ENCODE measurements at regions not wholly inside any gene's neighbourhood (a gene's known extent, or its start where the extent isn't known, plus 50 kb on each side); places are given as distances from the start of the nearest gene placed in this dataset.
"Not testable (repeated sequence)": the region's sequence is repeated elsewhere in the genome, so short reads cannot be mapped to it uniquely, and the experiment has no call there.

DNA sequence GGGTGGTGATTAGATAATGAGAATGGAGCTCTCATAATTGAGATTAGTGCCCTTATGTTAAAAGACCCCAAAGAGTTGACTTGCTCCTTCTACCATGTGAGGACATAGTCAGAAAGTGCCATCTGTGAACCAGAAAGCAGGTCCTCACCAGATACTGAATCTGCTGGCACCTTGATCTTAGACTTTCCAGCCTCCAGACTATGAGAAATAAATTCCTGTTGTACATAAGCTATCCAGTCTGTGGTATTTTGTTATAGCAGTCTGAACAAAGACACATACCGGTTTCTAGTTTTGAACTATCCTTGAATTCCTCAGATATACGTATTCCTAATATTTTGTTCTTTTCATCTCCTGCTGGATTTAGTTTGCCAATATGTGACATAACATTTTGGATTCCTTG, 228.1 kb downstream of the FZD1 start:
- FAIRE-seq (no peak), DNase-seq (ENCODE audit: insufficient read length, low spot score) (no peak)
- TF ChIP-seq POLR2A (IDR thresholded peaks at IDR 0.05; ENCODE audit: low read depth, low read length) = no peak

DNA sequence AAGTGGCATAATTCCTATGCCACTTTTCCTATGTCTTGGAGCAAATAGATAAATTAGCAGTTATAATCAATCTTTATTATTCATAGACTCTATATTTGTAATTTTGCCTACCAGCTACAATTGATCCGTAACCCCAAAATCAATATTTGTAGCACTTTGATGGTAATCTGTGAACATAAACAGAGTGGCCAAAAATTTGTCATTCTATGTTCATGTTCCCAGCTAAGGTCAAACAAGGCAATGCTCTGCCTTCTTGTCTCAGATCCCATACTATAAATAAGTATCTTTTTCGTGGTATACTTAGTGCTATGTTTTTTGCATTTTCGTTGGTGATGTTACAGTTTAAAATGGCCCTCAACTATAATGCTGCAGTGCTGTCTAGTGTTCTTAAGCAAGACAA, 228.5 kb downstream of the FZD1 start:
- DNase-seq (ENCODE audit: insufficient read length, low spot score) (no peak), FAIRE-seq (no peak)
- no peak for TF ChIP-seq POLR2A (IDR thresholded peaks at IDR 0.05; ENCODE audit: low read depth, low read length)

DNA sequence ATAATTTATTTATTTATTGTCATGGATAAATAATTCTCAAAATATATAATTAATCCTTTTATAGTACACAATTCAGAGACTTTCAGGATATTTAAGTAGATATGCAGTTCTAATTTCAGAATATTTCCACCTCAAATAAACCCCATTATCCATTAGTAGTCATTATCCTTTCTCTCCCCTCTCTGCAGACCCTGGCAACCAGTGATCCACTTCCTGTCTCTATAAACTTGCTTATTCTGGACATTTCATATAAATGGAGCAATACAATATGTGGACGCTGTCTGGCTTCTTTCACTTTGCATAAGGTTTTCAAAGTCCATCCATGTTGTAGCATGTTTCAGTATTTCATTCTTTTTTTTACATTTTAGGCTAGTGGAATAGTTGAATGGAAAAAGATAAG, 230.2 kb downstream of the FZD1 start:
- no peak for FAIRE-seq
- no peak for TF ChIP-seq POLR2A (IDR thresholded peaks at IDR 0.05; ENCODE audit: low read depth, low read length)
- no peak for DNase-seq (ENCODE audit: insufficient read length, low spot score)

DNA sequence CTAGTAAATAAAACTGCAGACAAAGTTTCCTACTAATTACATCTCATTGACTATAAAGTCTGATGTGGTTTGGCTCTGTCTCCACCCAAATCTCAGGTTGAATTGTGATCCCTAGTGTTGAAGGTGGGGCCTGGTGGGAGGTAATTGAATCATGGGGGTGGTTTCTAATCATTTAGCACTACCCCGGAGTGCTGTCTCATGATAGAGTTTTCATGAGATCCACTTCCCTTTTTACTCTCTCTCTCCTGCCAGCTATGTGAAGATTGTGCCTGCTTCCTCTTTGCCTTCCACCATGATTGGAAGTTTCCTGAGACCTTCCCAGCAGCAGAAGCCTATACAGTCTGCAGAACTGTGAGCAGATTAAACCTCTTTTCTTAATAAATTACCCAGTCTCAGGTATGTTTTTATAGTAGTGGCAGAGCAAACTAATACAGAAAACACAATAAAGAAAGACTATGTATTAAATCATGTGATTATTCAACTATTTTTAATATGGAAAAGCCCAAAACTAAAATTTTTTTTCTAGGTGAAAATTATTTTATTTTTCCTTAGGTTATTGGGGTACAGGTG, 232.1 kb downstream of the FZD1 start:
- TF ChIP-seq POLR2A (IDR thresholded peaks at IDR 0.05; ENCODE audit: low read depth, low read length) = no peak
- no peak for DNase-seq (ENCODE audit: insufficient read length, low spot score)
- no peak for FAIRE-seq

DNA sequence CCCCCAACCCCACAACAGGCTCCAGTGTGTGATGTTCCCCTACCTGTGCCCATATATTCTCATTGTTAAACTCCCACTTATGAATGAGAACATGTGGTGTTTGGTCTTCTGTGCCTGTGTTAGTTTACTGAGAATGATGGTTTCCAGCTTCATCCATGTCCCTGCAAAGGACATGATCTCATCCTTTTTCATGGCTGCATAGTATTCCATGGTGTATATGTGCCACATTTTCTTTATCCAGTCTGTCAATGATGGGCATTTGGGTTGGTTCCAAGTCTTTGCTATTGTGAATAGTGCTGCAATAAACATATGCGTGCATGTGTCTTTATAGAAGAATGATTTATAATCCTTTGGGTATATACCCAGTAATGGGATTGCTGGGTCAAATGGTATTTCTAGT, 233.0 kb downstream of the FZD1 start:
- not testable (repeated sequence) for DNase-seq (ENCODE audit: insufficient read length, low spot score); FAIRE-seq

DNA sequence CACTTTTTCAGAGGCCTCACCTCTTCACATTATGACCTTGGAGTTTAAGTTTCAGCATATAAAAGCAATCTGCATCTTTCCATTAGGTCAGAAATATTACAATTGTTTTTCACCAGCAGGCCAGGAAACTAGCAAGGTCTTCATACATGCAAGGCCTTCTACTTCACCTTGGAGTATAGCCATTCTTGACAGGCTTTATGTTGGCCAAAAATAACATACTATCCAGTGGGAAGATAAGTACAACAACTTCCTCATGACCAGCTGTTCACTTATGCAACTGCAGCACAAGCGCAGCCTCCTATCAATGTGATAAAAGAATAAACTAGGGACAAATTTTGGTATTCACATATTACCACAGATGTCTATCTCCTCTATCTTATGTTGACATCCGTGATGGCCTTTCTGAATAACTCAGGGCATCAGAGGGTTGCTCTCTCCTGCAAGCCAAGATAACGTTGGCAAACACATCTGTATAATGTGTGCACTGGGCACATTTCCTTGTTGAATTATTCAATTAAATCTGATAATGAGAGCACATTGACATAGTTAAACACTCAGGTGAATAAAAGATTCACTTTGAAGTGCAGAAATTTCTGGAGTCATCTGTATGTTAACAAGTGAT, 239.8 kb downstream of the FZD1 start:
- no peak for FAIRE-seq

DNA sequence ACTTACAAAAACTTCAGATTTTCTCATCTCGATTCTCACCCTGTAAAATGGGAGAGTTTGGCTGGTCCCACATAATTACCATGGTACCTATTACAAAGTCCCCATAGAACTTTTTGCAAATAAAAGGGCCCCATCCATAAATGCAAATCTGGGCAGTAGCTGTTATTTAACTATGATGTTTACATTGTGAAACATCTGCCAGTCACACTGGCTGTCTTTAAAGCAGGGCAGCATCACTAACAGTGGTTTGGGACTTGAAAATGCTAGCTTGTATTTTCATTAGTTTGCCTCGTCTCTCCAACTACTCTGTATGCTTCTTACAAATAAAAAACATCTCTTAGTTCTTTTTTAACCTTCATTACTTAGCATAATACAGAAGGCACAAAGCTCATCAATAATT, 240.7 kb downstream of the FZD1 start:
- TF ChIP-seq POLR2A (IDR thresholded peaks at IDR 0.05; ENCODE audit: low read depth, low read length) = no peak
- DNase-seq (ENCODE audit: insufficient read length, low spot score) (no peak), FAIRE-seq (no peak)

More for the DNA sequence above, 239.8 kb downstream of the FZD1 start:
- no peak for TF ChIP-seq POLR2A (IDR thresholded peaks at IDR 0.05; ENCODE audit: low read depth, low read length)
- no peak for DNase-seq (ENCODE audit: insufficient read length, low spot score)

DNA sequence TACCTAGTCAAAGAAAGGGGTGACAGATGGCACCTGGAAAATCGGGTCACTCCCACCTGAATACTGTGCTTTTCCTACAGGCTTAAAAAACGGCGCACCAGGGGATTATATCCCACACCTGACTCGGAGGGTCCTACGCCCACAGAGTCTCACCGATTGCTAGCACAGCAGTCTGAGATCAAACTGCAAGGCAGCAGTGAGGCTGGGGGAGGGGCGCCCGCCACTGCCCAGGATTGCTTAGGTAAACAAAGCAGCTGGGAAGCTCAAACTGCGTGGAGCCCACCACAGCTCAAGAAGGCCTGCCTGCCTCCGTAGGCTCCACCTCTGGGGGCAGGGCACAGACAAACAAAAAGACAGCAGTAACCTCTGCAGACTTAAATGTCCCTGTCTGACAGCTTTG, 242.7 kb downstream of the FZD1 start:
- not testable (repeated sequence) for DNase-seq (ENCODE audit: insufficient read length, low spot score); FAIRE-seq

DNA sequence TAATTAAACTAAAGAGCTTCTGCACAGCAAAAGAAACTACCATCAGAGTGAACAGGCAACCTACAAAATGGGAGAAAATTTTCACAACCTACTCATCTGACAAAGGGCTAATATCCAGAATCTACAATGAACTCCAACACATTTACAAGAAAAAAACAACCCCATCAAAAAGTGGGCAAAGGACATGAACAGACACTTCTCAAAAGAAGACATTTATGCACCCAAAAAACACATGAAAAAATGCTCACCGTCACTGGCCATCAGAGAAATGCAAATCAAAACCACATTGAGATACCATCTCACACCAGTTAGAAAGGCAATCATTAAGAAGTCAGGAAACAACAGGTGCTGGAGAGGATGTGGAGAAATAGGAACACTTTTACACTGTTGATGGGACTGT, 247.6 kb downstream of the FZD1 start:
- FAIRE-seq; DNase-seq (ENCODE audit: insufficient read length, low spot score): not testable (repeated sequence)

DNA sequence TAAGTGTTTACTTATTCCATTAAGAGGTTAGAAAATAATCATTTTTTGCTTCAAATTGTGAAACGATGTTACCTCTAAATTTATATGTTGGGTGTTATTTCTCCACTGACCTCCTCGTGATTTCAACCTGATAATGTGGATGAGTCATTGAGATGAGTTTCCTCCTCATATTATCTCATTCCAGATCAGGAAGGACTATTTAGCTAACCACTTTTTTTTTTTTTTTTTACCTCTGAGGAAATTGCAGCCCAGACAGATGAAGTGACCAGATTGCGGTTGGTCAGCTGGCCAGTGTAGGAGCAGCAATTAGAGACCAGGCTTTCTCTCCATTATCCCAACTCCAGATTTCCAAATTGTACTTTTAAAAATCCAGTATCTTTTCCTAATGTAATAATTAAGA, 248.7 kb downstream of the FZD1 start:
- TF ChIP-seq POLR2A (IDR thresholded peaks at IDR 0.05; ENCODE audit: low read depth, low read length) = no peak
- FAIRE-seq (no peak), DNase-seq (ENCODE audit: insufficient read length, low spot score) (no peak)

DNA sequence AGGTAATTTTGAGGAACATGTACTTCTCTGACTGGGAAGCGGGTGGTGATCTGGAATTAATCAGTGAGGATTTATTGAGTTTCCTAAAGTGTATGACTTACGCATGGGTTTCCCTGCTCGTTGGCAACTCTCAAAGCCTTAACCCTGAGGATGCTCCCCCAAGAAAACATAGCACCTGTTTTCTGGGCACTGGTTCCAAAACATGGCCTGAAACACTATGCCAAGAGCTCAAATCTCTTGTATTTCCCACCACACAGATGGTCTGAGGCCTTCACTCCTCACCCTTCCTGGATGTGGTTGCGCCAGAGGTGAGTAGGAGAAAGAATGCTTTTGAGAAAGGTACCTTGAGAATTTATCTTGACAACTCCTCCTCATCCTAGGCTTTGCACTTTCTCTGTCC, 250.4 kb downstream of the FZD1 start:
- TF ChIP-seq POLR2A (IDR thresholded peaks at IDR 0.05; ENCODE audit: low read depth, low read length) = no peak
- DNase-seq (ENCODE audit: insufficient read length, low spot score) (no peak), FAIRE-seq (no peak)

DNA sequence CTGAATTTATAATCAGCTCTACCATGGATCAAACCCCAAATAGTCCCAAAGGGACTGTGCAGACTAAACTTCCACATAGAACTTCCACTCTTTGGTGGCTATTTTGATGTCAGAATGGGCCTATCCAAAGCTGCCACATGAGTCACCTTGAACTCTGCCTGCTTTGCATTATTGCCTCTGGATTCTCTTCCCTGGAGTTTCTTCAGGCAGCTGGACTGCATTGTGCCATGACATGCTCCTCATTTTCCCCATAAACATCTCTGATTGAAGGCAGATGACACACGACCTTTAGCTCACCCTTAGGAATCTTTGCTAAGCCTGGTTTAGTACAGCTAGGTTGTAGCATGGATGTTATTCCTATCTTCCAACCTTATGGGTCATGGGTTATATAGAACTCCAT, 251.7 kb downstream of the FZD1 start:
- DNase-seq (ENCODE audit: insufficient read length, low spot score) (no peak), FAIRE-seq (no peak)
- TF ChIP-seq POLR2A (IDR thresholded peaks at IDR 0.05; ENCODE audit: low read depth, low read length) = no peak

DNA sequence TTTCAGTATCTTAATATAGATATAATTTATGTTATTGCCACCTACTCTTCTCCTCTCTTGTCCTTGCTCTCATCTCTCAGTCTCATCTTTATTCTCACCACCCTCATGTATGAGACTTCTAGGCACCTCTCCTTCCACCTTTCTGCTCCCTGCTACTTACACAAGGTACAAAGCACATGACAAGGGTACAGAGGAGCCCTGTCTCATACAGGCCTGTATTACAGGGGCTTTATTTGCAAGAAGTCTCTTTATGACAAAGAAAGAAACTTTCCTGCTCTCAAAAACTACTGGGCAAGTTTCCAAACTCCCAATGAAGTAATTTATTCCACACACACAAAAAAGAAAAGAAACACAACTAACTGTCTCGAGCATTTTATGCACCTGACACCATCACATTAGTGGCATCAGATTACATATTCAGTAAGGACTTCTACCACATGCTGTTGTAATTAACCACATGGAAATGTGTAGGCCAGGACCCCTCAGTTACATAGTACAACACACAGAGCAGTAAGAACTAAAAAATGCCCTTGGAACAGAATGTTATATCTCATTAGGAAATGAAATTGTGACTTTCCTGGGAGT, 253.1 kb downstream of the FZD1 start:
- TF ChIP-seq POLR2A (IDR thresholded peaks at IDR 0.05; ENCODE audit: low read depth, low read length) = no peak
- no peak for FAIRE-seq
- no peak for DNase-seq (ENCODE audit: insufficient read length, low spot score)

DNA sequence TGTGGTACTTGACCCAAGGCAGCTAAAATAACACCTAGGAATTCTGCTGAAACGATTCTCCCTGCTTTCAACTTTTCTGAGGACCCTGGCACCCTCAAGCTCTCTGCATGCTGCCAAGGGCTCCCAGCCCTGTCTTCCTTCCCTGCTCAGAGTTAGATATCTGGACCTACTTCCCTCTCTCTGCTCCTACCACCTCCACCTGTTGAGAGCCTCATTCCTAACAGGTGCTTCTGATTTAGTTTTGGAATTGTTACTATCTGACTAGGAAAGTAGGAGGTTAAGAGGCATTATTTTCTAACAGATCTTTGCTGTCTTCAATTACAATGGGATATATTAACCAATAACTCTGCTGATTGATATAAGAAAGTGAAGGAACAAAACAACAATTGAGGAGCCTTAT, 253.8 kb downstream of the FZD1 start:
- DNase-seq (ENCODE audit: insufficient read length, low spot score) (no peak), FAIRE-seq (no peak)
- no peak for TF ChIP-seq POLR2A (IDR thresholded peaks at IDR 0.05; ENCODE audit: low read depth, low read length)

All from H54 (cell line).